Glutamatergic neuron (in vitro differentiated cells): ENCODE measurements at regions not wholly inside any gene's neighbourhood (a gene's known extent, or its start where the extent isn't known, plus 50 kb on each side); places are given as distances from the start of the nearest gene placed in this dataset.

Experiments
- DNase-seq: peaks from one replicate; pipeline ENCODE4 v3.0.0; 2022
- H3K27ac Mint-ChIP-seq: one replicate; pipeline ENCODE4 v1.8.0; 2020; ENCODE audit warnings: mild to moderate bottlenecking, mixed read lengths, inconsistent platforms; ENCODE audit not compliant: unreplicated experiment
- H3K27me3 Mint-ChIP-seq: one replicate; pipeline ENCODE4 v1.8.0; 2020; ENCODE audit warnings: mild to moderate bottlenecking, moderate library complexity, mixed read lengths, inconsistent platforms; ENCODE audit not compliant: unreplicated experiment
- H3K36me3 Mint-ChIP-seq: one replicate; pipeline ENCODE4 v1.8.0; 2020; ENCODE audit warnings: mild to moderate bottlenecking, mixed read lengths, inconsistent platforms; ENCODE audit not compliant: unreplicated experiment
- H3K4me1 Mint-ChIP-seq: one replicate; pipeline ENCODE4 v1.8.0; 2020; ENCODE audit warnings: mild to moderate bottlenecking, low read depth, mixed read lengths, inconsistent platforms; ENCODE audit not compliant: unreplicated experiment
- H3K4me3 Mint-ChIP-seq: one replicate; pipeline ENCODE4 v1.8.0; 2020; ENCODE audit warnings: mild to moderate bottlenecking, mixed read lengths, inconsistent platforms; ENCODE audit not compliant: unreplicated experiment
- H3K9me3 Mint-ChIP-seq: one replicate; pipeline ENCODE4 v1.8.0; 2020; ENCODE audit warnings: mild to moderate bottlenecking, moderate library complexity, mixed read lengths, inconsistent platforms; ENCODE audit not compliant: unreplicated experiment
- TF ChIP-seq, protein P1 (sequence below): fragments of 200-600 bp; sonication (generic); IDR thresholded peaks from one replicate; pipeline ENCODE4 v1.5.0; 2021; ENCODE audit not compliant: partially characterized antibody, unreplicated experiment

DNA sequence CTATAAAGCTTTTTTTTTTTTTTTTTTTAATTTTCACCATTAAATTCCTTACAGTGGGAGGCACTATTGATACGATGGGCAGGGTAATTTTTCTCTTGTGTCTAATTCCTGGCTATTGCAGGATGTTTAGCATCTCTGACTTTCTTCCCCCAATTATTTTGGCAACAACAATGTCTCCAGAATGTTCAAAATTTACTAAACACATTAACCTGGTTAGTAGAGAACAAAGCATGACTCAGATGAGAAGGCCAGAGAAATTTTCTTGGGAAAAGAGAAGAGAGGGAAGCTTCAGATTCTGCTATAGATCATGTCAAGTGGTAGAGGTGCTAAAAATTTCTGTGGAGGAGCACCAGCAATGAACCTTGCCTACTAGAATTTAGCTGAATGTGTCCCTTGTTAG lies 171.5 kb upstream of the PRICKLE1 start:
- Mint-ChIP-seq H3K36me3 (no peaks in the 10 kb centered on the region), H3K4me3 (no peak overlapping the region), H3K27ac (no peak overlapping the region), H3K9me3 (peaks cover 2% of the 10 kb centered on the region), H3K4me1 (peaks cover 6% of the 10 kb centered on the region), H3K27me3 (no peaks in the 10 kb centered on the region)
- no peak for DNase-seq
- TF ChIP-seq, protein P1, sequence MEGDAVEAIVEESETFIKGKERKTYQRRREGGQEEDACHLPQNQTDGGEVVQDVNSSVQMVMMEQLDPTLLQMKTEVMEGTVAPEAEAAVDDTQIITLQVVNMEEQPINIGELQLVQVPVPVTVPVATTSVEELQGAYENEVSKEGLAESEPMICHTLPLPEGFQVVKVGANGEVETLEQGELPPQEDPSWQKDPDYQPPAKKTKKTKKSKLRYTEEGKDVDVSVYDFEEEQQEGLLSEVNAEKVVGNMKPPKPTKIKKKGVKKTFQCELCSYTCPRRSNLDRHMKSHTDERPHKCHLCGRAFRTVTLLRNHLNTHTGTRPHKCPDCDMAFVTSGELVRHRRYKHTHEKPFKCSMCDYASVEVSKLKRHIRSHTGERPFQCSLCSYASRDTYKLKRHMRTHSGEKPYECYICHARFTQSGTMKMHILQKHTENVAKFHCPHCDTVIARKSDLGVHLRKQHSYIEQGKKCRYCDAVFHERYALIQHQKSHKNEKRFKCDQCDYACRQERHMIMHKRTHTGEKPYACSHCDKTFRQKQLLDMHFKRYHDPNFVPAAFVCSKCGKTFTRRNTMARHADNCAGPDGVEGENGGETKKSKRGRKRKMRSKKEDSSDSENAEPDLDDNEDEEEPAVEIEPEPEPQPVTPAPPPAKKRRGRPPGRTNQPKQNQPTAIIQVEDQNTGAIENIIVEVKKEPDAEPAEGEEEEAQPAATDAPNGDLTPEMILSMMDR = no peak

DNA sequence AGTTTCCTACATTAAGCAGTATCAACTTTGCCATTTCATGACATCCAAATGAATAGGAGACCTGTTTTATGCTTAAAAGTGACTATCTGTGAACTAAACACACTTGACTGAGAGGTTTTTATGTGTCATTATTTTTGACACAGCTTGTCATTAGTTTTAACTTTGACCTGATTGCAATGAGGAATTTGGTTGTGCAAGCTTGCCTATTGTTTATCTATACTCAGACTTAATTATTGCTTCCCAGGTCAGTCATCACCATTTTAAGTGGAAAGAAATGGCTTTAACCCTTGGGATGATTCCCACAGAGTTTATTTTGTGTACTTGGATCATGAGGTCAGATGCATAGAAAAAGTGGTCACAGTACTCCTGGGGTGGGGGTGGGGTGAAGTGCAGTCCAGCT lies 171.0 kb upstream of the PRICKLE1 start:
- no peak overlapping the region for H3K4me3 Mint-ChIP-seq
- H3K4me1 Mint-ChIP-seq = peaks cover 6% of the 10 kb centered on the region
- peaks cover 2% of the 10 kb centered on the region for H3K9me3 Mint-ChIP-seq
- H3K27me3 Mint-ChIP-seq = no peaks in the 10 kb centered on the region
- H3K27ac Mint-ChIP-seq = no peak overlapping the region
- no peaks in the 10 kb centered on the region for H3K36me3 Mint-ChIP-seq
- no peak for DNase-seq
- TF ChIP-seq, protein P1 = no peak

DNA sequence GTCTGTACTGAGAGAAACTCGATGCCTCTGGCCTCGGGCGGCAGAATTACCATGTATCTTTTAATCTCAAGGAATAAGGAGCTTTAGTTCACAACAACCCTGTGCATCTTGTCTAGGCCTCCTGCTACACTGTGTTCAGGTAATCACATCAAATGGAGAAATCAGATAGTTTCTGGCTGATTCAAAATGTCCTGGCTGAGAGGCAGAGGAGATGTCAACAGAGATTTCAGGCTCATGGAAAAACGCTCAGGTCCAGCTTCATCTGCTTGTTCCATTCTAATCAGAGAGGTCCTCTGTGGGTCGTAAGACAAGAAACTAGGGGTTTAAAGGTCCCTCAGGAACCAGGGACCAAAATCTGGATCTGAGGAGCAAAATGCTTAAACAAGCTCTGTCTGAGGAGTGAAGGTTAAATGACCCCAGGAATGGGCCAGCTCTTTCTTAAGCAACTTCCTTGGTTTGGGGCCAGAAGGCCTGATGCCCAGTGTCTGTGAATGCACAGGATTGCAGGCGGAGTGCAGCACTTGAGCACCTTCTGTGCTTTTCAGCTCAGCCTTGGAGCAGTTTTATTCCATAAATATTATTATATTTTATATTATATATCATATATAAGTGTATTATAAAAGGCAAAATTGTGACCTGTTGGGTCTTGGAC lies 170.2 kb upstream of the PRICKLE1 start:
- Mint-ChIP-seq H3K9me3 (peaks cover 2% of the 10 kb centered on the region), H3K36me3 (no peaks in the 10 kb centered on the region), H3K27ac (no peak overlapping the region), H3K27me3 (no peaks in the 10 kb centered on the region), H3K4me3 (no peak overlapping the region), H3K4me1 (peaks cover 6% of the 10 kb centered on the region)
- no peak for DNase-seq
- TF ChIP-seq, protein P1 = no peak

DNA sequence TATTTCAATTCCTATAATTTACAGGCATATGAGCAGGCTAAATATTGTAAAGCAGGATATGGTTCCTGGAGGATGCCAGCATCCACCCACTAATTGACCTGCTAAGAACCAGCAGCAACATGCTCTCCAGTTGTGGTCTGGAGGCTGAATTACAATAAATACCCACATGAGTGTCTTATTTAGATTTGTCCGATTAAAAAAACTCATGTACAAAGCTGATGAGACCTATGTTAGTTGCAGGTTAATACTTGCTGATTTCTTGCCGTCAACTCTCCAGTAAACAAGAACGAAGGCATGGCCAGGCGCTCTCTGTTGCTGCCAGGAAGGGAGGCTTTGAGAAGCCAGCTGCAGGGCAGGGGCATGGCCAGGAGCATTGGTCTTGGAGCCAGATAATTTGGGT lies 169.3 kb upstream of the PRICKLE1 start:
- Mint-ChIP-seq H3K27ac (no peak overlapping the region), H3K36me3 (no peaks in the 10 kb centered on the region), H3K27me3 (no peaks in the 10 kb centered on the region), H3K4me3 (no peak overlapping the region), H3K9me3 (peaks cover 2% of the 10 kb centered on the region), H3K4me1 (peaks cover 6% of the 10 kb centered on the region)
- TF ChIP-seq, protein P1 = no peak
- DNase-seq = no peak

DNA sequence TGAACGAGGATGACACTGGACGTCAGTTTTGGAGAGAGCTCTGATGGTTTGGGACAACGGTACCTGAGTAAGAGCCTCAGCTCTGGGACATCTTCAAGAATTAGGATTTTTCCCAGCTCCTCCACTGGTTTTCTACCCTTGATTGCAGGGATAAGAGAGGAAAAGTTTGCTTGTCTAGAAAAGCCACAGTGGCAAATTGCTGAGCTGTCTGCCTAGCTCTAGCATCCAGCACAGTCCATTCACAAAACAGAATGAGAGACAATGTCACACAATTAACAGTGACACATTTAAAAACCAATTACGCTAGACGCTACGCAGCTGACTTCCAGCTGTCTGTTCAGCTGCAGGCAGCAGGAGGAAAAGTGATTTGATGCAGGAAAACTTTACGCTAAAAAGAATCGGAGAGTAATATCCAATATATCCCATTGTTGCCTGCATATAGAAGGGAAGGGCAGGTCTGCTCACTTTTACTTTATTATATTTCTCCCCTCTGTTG lies 168.1 kb upstream of the PRICKLE1 start:
- Mint-ChIP-seq H3K27me3 (no peaks in the 10 kb centered on the region), H3K27ac (no peak overlapping the region), H3K9me3 (peaks cover 2% of the 10 kb centered on the region), H3K4me1 (peaks cover 6% of the 10 kb centered on the region), H3K36me3 (no peaks in the 10 kb centered on the region), H3K4me3 (no peak overlapping the region)
- TF ChIP-seq, protein P1 = no peak
- DNase-seq = no peak
